HEK293T (cell line): ENCODE measurements at regions not wholly inside any gene's neighbourhood (a gene's known extent, or its start where the extent isn't known, plus 50 kb on each side); places are given as distances from the start of the nearest gene placed in this dataset.
"Not testable (repeated sequence)": the region's sequence is repeated elsewhere in the genome, so short reads cannot be mapped to it uniquely, and the experiment has no call there.

Source experiments
- CTCF ChIA-PET: fragments of 350-600 bp; formaldehyde crosslinking; extraction: SDS; loops from one replicate; lab custom pipeline; 2021; ENCODE audit warnings: antibody characterized with exemption, inconsistent platforms; lab: Yijun Ruan, JAX
- POLR2A ChIA-PET: fragments of 350-600 bp; formaldehyde crosslinking; extraction: SDS; loops from one replicate; lab custom pipeline; 2020; ENCODE audit warnings: antibody characterized with exemption, inconsistent platforms; lab: Yijun Ruan, JAX
- DNase-seq: peaks from one replicate; pipeline ENCODE4 v3.0.0; 2012; ENCODE audit warnings: mixed read lengths; ENCODE audit errors: extremely low spot score
- ARNT ChIP-seq: fragments of 450-650 bp; IDR thresholded peaks from 2 replicates; pipeline ENCODE4 v1.6.1; 2017; ENCODE audit warnings: mild to moderate bottlenecking
- BHLHE40 ChIP-seq: fragments of 450-650 bp; IDR thresholded peaks from 2 replicates; pipeline ENCODE4 v1.6.1; 2016; ENCODE audit warnings: mild to moderate bottlenecking, moderate library complexity, borderline replicate concordance
- CTBP1 ChIP-seq: fragments of 450-650 bp; IDR thresholded peaks from 2 replicates; pipeline ENCODE4 v1.6.1; 2016; ENCODE audit warnings: borderline replicate concordance
- ELF4 ChIP-seq: fragments of 450-650 bp; IDR thresholded peaks from 2 replicates; pipeline ENCODE4 v1.6.1; 2017; ENCODE audit warnings: antibody characterized with exemption
- FOXA1 ChIP-seq: fragments of 450-650 bp; IDR thresholded peaks from 2 replicates; pipeline ENCODE4 v1.6.1; 2016; ENCODE audit warnings: mild to moderate bottlenecking
- FOXK2 ChIP-seq: fragments of 450-650 bp; IDR thresholded peaks from 2 replicates; pipeline ENCODE4 v1.6.1; 2016; ENCODE audit warnings: mild to moderate bottlenecking
- FOXM1 ChIP-seq: fragments of 450-650 bp; IDR thresholded peaks from 2 replicates; pipeline ENCODE4 v1.6.1; 2017; ENCODE audit warnings: mild to moderate bottlenecking, borderline replicate concordance
- HDGF ChIP-seq: fragments of 450-650 bp; IDR thresholded peaks from 2 replicates; pipeline ENCODE4 v1.6.1; 2017; ENCODE audit warnings: antibody characterized with exemption, borderline replicate concordance
- L3MBTL2 ChIP-seq: fragments of 450-650 bp; conservative IDR thresholded peaks from 2 replicates; pipeline ENCODE4 v1.6.1; 2016; ENCODE audit warnings: mild to moderate bottlenecking
- LEF1 ChIP-seq: fragments of 450-650 bp; IDR thresholded peaks from 2 replicates; pipeline ENCODE4 v1.6.1; 2017; ENCODE audit warnings: mild to moderate bottlenecking, borderline replicate concordance
- NFRKB ChIP-seq: fragments of 450-650 bp; IDR thresholded peaks from 2 replicates; pipeline ENCODE4 v1.6.1; 2016; ENCODE audit warnings: mild to moderate bottlenecking, moderate library complexity
- PKNOX1 ChIP-seq: fragments of 450-650 bp; IDR thresholded peaks from 2 replicates; pipeline ENCODE4 v1.6.1; 2016
- SP1 ChIP-seq: fragments of 450-650 bp; IDR thresholded peaks from 2 replicates; pipeline ENCODE4 v1.6.1; 2017
- SUZ12 ChIP-seq: fragments of 450-650 bp; IDR thresholded peaks from 2 replicates; pipeline ENCODE4 v1.6.1; 2016; ENCODE audit warnings: mild to moderate bottlenecking
- TARDBP ChIP-seq: fragments of 450-650 bp; IDR thresholded peaks from 2 replicates; pipeline ENCODE4 v1.6.1; 2016
- ZNF384 ChIP-seq: fragments of 450-650 bp; IDR thresholded peaks from 2 replicates; pipeline ENCODE4 v1.6.1; 2016

GRCh38 chr3:174540116-174540908, 318.8 kb upstream of the NAALADL2 start:
- TF ChIP-seq FOXK2 (no peak), LEF1 (no peak), ARNT (no peak), NFRKB (no peak), FOXA1 (no peak), FOXM1 (no peak), CTBP1 (no peak), BHLHE40 (no peak), SP1 (no peak), TARDBP (no peak), ZNF384 (no peak), HDGF (no peak), L3MBTL2 (no peak), SUZ12 (no peak), PKNOX1 (no peak), ELF4 (no peak)
- no peak for DNase-seq
- ChIA-PET CTCF (no interaction called here), POLR2A (no interaction called here)

GRCh38 chr3:174541708-174542315, 317.3 kb upstream of the NAALADL2 start:
- no peak for DNase-seq
- CTCF ChIA-PET, result no interaction called here
- POLR2A ChIA-PET, result no interaction called here
- TF ChIP-seq NFRKB (no peak), SUZ12 (no peak), BHLHE40 (no peak), FOXA1 (no peak), LEF1 (no peak), ZNF384 (no peak), HDGF (no peak), PKNOX1 (no peak), SP1 (no peak)

DNA sequence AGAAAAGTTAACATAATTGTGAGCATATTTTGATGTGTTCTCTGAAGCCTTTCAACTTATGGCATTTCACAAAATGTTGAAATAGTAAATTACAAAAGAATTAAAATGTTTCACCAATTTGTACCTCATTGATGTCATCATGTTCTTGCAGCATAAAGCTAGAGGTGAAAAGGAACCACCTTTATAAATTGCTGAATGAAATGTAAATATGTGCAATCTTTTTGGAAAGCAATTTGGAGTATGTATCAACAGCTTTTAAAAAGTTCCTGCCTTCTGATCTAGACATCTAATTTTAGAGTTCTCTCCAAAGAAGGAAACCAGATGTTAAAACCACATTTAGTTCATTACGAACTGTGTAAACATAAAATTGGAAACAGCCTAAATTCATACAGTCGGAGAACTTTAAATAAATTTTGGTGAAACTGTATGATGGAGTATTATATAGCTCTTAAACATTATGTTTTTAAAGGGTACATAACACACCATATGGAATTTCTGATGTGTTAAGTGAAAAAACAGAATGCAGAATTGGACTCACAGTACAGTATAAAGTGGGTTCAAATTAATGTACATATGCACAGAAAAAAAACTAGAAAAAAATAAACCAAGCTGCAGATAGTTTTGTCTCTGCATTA, 311.2 kb upstream of the NAALADL2 start:
- DNase-seq, result no peak
- TF ChIP-seq HDGF (no peak), FOXK2 (no peak), ELF4 (no peak), BHLHE40 (no peak), ZNF384 (no peak)
- POLR2A ChIA-PET, result no interaction called here
- CTCF ChIA-PET, result no interaction called here

GRCh38 chr3:174548841-174549623, 310.1 kb upstream of the NAALADL2 start:
- ChIA-PET POLR2A (no interaction called here), CTCF (no interaction called here)
- DNase-seq, result no peak
- TF ChIP-seq ELF4 (no peak), L3MBTL2 (no peak), FOXK2 (no peak), TARDBP (no peak), CTBP1 (no peak), HDGF (no peak), SP1 (no peak), ZNF384 (no peak), LEF1 (no peak), NFRKB (no peak)

DNA sequence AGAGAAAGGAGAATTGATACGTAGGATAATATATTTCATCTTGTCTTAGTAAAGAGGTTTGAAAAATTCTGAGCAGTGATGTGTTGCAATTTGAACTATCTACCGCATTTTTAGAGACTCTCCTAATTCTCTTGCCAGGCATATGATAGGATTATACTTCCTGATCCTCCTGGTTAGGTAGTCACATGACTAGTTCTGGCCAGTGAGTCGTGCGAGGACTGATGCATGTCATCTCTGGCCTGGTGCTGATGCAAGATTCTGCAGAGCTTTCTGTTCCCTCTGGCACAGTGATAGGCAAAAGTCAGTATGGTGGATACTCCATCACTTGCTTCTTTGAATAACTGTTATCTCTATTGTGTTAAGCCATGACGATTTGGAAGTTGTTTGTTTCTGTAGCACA, 277.6 kb upstream of the NAALADL2 start:
- ChIA-PET CTCF (no interaction called here), POLR2A (no interaction called here)
- TF ChIP-seq L3MBTL2, result no peak
- no peak for TF ChIP-seq ARNT
- no peak for TF ChIP-seq PKNOX1
- TF ChIP-seq ZNF384, result no peak
- no peak for TF ChIP-seq TARDBP
- TF ChIP-seq BHLHE40, result no peak
- TF ChIP-seq ELF4, result no peak
- TF ChIP-seq HDGF, result no peak
- no peak for TF ChIP-seq LEF1
- no peak for TF ChIP-seq SP1
- no peak for TF ChIP-seq NFRKB
- no peak for TF ChIP-seq FOXM1
- TF ChIP-seq FOXK2, result no peak
- DNase-seq, result no peak

DNA sequence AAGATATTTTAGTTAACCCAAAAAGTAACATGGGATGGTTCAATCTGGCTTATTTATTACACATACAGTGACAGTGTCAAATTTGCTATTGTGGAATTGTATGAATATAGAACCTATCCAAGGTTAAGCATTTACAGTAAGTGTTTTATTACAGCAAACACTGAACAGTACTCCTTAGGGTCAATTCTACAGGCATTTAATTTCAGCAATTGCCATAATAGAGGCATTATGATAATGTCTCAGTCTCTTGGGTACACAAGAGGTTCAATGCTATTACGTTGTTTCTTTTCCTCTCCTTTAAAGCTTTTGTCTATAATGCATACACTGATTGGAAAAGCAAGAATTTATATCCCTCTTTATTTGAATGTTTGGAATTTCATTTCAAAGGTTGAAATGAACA, 275.7 kb upstream of the NAALADL2 start:
- DNase-seq, result no peak
- POLR2A ChIA-PET, result no interaction called here

GRCh38 chr3:174587137-174587536, 272.0 kb upstream of the NAALADL2 start:
- DNase-seq, POLR2A ChIA-PET, CTCF ChIA-PET: not testable (repeated sequence)

More for the DNA sequence above, 275.7 kb upstream of the NAALADL2 start:
- CTCF ChIA-PET, result no interaction called here
- TF ChIP-seq CTBP1, result no peak
- TF ChIP-seq SP1, result no peak
- no peak for TF ChIP-seq LEF1
- TF ChIP-seq FOXM1, result no peak
- TF ChIP-seq ARNT, result no peak
- TF ChIP-seq ZNF384, result no peak
- no peak for TF ChIP-seq NFRKB
- TF ChIP-seq TARDBP, result no peak
- no peak for TF ChIP-seq SUZ12
- no peak for TF ChIP-seq ELF4
- no peak for TF ChIP-seq PKNOX1
- no peak for TF ChIP-seq FOXA1
- TF ChIP-seq L3MBTL2, result no peak
- no peak for TF ChIP-seq BHLHE40
- no peak for TF ChIP-seq FOXK2
